Colonic mucosa (tissue), 4 donors: ENCODE measurements at regions not wholly inside any gene's neighbourhood (a gene's known extent, or its start where the extent isn't known, plus 50 kb on each side); places are given as distances from the start of the nearest gene placed in this dataset.

Experiments
- DNase-seq: peaks from one replicate; pipeline ENCODE4 v3.0.0-alpha.2; 2020
- H3K27ac ChIP-seq: fragments of 200-600 bp; one replicate; pipeline ENCODE4 v1.8.0; 2021
- H3K27me3 ChIP-seq: fragments of 200-600 bp; one replicate; pipeline ENCODE4 v1.8.0; 2021
- H3K36me3 ChIP-seq: fragments of 200-600 bp; one replicate; pipeline ENCODE4 v1.8.0; 2021
- H3K4me1 ChIP-seq: fragments of 200-600 bp; one replicate; pipeline ENCODE4 v1.8.0; 2021; ENCODE audit warnings: mild to moderate bottlenecking
- H3K4me3 ChIP-seq: fragments of 200-600 bp; one replicate; pipeline ENCODE4 v1.8.0; 2021
- H3K9ac ChIP-seq, 2 donors: one replicate each; pipeline ENCODE4 v1.7.0; 2013; ENCODE audit warnings: control low read depth in 2 of 2, low read depth in 2 of 2, low read length in 2 of 2
- H3K9me3 ChIP-seq: fragments of 200-600 bp; one replicate; pipeline ENCODE4 v1.8.0; 2021
- intact Hi-C: fragments of 100-400 bp; cut with DNase I; formaldehyde crosslinking; loops from one replicate; pipeline ENCODE4 v1.14.1; 2022
- TF ChIP-seq, protein P1 (sequence below): fragments of 200-600 bp; IDR thresholded peaks from one replicate; pipeline ENCODE4 v1.8.0; 2022; ENCODE audit warnings: antibody characterized with exemption, mild to moderate bottlenecking
- donor health status: healthy.
- donor health status: DM: no; HTN: no; CAD: no.
- donor health status: DM: no; HTN: no; CAD: no.

DNA sequence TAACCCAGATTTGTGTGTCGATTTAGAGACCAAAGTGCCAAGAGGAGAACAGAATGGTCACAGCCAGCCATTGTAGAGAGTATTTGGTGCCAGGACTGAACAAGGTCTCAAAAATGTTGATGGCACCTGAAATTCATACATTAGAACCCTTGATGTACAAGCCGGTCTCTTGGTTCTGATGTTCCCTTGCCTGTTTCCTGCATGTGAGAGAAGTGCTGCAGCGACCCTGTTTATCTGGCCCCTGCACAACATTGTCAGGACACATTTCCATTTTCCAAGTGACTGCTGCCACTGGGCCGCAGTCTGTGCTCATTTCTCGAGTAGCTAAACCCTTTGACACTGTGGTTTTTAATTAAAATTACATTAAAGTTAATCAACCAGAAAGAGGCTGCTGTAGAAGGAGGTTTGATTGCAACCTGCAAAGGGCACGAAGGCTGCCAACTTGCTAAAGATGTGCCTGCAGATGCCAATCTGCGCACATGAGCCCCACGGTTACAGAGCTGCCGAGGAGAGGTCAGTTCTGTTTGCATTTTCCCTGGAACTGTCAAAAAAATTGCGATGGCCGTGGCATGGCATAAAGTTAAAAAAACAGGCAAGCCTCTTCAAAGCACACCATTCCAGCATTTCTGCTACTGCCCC, 136.4 kb upstream of the CMC1 start:
- Histone ChIP-seq H3K36me3 (no peaks in the 10 kb centered on the region), H3K27ac (no peak overlapping the region), H3K9me3 (no peaks in the 10 kb centered on the region), H3K4me3 (no peak overlapping the region), H3K27me3 (no peaks in the 10 kb centered on the region), H3K9ac (no peak overlapping the region), H3K4me1 (no peaks in the 10 kb centered on the region)
- no peak for DNase-seq
- intact Hi-C loops: no loop called here
- TF ChIP-seq, protein P1, sequence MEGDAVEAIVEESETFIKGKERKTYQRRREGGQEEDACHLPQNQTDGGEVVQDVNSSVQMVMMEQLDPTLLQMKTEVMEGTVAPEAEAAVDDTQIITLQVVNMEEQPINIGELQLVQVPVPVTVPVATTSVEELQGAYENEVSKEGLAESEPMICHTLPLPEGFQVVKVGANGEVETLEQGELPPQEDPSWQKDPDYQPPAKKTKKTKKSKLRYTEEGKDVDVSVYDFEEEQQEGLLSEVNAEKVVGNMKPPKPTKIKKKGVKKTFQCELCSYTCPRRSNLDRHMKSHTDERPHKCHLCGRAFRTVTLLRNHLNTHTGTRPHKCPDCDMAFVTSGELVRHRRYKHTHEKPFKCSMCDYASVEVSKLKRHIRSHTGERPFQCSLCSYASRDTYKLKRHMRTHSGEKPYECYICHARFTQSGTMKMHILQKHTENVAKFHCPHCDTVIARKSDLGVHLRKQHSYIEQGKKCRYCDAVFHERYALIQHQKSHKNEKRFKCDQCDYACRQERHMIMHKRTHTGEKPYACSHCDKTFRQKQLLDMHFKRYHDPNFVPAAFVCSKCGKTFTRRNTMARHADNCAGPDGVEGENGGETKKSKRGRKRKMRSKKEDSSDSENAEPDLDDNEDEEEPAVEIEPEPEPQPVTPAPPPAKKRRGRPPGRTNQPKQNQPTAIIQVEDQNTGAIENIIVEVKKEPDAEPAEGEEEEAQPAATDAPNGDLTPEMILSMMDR: no peak

- H3K9me3 ChIP-seq: no peaks in the 10 kb centered on the region
- intact Hi-C loops: no loop called here
- no peak overlapping the region for H3K4me3 ChIP-seq
- TF ChIP-seq, protein P1: no peak
- H3K27me3 ChIP-seq: no peaks in the 10 kb centered on the region
- H3K9ac ChIP-seq: no peak overlapping the region
- H3K4me1 ChIP-seq: no peaks in the 10 kb centered on the region
- no peaks in the 10 kb centered on the region for H3K36me3 ChIP-seq
- H3K27ac ChIP-seq: no peak overlapping the region
- DNase-seq: no peak
Observed at GRCh38 chr3:28109829-28110228, 131.6 kb upstream of the CMC1 start.

GRCh38 chr3:28110869-28111268, 130.6 kb upstream of the CMC1 start:
- intact Hi-C loops: no loop called here
- TF ChIP-seq, protein P1: no peak
- no peak for DNase-seq
- H3K9me3 ChIP-seq: no peaks in the 10 kb centered on the region
- no peaks in the 10 kb centered on the region for H3K27me3 ChIP-seq
- H3K36me3 ChIP-seq: no peaks in the 10 kb centered on the region
- no peak overlapping the region for H3K27ac ChIP-seq
- H3K4me3 ChIP-seq: no peak overlapping the region
- H3K4me1 ChIP-seq: no peaks in the 10 kb centered on the region
- H3K9ac ChIP-seq: no peak overlapping the region

GRCh38 chr3:28114893-28115292, 126.5 kb upstream of the CMC1 start:
- Histone ChIP-seq H3K36me3 (no peaks in the 10 kb centered on the region), H3K4me1 (no peaks in the 10 kb centered on the region), H3K9me3 (no peaks in the 10 kb centered on the region), H3K27me3 (no peaks in the 10 kb centered on the region), H3K27ac (no peak overlapping the region), H3K9ac (no peak overlapping the region), H3K4me3 (no peak overlapping the region)
- TF ChIP-seq, protein P1: no peak
- intact Hi-C loops: no loop called here
- no peak for DNase-seq

- no peak overlapping the region for H3K9ac ChIP-seq
- intact Hi-C loops: no loop called here
- H3K9me3 ChIP-seq: no peaks in the 10 kb centered on the region
- H3K27ac ChIP-seq: no peak overlapping the region
- no peaks in the 10 kb centered on the region for H3K27me3 ChIP-seq
- TF ChIP-seq, protein P1: no peak
- DNase-seq: no peak
- no peaks in the 10 kb centered on the region for H3K4me1 ChIP-seq
- no peak overlapping the region for H3K4me3 ChIP-seq
- H3K36me3 ChIP-seq: no peaks in the 10 kb centered on the region
Observed at GRCh38 chr3:28115316-28115715, 126.1 kb upstream of the CMC1 start.
